Keratinocyte (primary cell): ENCODE measurements at regions not wholly inside any gene's neighbourhood (a gene's known extent, or its start where the extent isn't known, plus 50 kb on each side); places are given as distances from the start of the nearest gene placed in this dataset.

ENCODE experiments used
- CTCF ChIP-seq, 3 experiments: IDR thresholded peaks in 1 of 3; conservative IDR thresholded peaks in 1 of 3; optimal IDR thresholded peaks in 1 of 3; 2 replicates in 2 of 3; 3 replicates in 1 of 3; pipeline versions ENCODE3 to v1.5.1; 2011; ENCODE audit warnings: low read length in 3 of 3, mild to moderate bottlenecking in 3 of 3, moderate library complexity in 2 of 3, control low read depth in 1 of 3, inconsistent platforms in 1 of 3; ENCODE audit not compliant: insufficient read depth in 2 of 3; ENCODE audit errors: extremely low read depth in 1 of 3
- EZH2 ChIP-seq: IDR thresholded peaks from one replicate; pipeline ENCODE4 v1.6.1; 2012; ENCODE audit warnings: inconsistent platforms, mild to moderate bottlenecking, low read length, moderate library complexity

DNA sequence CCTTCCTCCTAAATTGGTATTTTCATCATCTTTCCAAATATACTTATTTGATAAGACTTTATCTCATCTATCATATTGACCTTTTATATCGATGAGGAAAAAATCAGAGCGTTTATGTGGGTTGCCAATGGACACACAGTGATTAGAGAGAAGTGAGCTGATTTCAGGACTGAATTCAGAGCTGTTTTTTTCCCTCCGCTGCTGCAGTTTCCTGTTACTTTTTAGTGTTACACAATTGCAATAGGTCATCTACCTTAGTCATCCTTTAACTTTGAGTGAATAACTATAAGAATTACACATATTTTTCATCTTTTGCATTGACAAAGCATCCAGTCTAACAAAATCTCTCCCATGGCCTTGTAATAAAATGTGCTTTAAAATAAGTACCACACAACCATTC lies 266.3 kb upstream of the CNTN4 start:
- TF ChIP-seq CTCF (optimal IDR thresholded peaks at IDR 0.05 in 1 of 3, IDR thresholded peaks at IDR 0.05 in 1 of 3, conservative IDR thresholded peaks at IDR 0.05 in 1 of 3; ENCODE audit: extremely low read depth in 1 of 3, insufficient read depth in 2 of 3, low read length in 3 of 3), result no peak
- TF ChIP-seq EZH2, result no peak
